ENCODE measurements at regions not wholly inside any gene's neighbourhood (a gene's known extent, or its start where the extent isn't known, plus 50 kb on each side); places are given as distances from the start of the nearest gene placed in this dataset.
"Not testable (repeated sequence)": the region's sequence is repeated elsewhere in the genome, so short reads cannot be mapped to it uniquely, and the experiment has no call there.

DNA sequence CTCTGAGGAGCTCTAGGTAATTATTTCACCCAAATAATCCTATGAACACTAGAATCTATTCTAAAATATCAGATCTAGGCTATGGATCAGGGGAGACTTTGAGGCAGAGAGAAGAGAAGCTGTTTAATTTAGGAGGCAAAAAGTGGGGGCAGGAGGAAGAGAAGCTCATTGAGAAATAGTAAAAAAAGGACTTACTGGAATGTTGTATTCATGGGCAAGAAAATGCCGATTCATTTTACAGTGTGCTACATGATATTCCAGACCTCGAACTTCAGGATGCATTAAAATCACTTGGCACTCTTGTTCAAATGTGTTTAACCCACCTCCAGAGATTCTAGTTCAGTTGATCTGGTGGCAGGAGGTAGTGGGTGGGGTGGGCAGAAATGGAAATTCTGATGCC is 109.5 kb upstream of the ITGB1 start:
- no peak for DNase-seq

DNA sequence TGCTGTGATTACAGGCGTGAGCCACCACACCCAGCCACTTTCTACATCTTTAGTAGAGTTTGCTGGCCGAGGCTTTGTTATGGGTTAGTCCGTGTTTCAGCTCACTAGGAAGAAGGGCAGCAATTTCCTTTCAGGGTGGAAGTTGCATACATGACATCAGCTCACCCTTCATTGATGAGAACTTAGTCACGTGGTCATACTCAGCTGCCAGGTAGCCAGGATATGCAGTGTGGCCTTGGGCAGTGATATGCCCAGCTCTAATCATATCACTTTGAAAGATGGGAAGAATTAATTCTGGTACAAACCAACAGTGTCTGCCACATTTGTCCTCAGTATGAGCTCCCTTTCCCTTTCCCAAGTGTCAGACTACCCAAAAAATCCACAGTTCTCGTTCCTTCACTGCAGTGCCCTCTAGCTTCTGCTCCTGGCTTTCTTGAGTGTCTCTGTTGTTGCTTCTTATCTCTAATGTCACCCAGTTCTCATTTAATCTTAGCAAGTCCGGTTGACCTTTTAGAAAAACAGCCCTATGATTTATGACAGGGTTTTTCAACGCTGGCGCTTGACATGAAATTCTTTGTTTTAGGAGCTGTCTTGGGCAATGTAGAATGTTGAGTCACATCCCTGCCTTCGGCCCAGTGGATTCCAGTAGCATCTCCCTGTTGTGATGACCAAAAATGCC is 108.7 kb upstream of the ITGB1 start:
- no peak for DNase-seq

DNA sequence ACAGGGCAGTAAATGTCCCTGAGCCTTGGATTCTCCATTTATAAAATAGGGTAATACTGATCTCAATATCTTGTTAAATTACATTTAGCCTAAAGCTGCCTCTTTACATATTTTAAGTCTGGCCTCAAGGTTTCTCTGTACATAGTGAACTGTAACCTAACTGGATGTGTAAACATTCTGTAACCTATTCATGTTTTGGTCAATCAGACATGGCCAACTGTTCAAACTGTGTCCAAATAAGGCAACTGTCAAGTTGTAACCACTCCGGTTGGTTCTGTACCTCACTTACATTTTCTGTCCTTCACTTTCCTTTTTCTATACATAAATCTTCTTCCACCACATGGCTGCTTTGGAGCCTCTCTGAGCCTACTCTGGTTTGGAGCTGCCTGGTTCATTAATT is 107.1 kb upstream of the ITGB1 start:
- DNase-seq: no peak

DNA sequence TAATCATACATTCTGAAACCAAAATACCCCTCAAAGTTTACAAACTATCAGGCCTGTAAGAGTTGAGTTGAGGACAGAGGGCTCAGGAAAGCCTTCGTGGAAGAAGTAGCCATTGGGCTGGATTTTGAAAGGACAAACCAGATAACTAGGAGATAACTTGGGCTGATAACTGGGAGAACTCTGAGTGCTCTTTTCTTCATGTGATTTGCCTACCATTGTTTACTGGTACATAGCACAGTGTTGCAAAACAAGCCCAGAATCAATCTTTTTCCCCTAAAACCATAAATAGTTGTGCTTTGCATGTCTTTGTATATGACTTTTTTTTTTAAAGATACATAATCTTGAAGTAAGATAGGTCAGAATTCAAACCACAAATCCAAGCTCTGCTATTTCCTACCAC is 106.7 kb upstream of the ITGB1 start:
- no peak for DNase-seq

DNA sequence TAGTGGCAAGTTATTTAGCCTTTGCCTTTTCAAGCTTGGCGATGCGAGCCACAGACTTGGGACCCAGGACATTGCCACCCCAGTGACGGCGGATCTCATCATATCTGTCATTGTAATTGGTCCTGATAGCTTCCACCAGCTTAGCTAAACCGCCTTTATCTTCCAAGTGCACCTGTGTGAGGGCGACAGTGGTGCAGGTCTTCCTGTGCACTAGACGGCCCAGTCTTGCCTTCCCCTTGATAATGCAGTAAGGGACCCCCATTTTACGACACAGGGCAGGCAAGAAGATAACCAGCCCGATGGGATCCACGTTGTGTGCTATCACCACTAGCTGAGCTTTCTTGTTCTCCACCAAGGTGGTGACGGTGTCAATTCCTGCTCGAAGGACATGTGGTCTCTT is 99.6 kb upstream of the ITGB1 start:
- DNase-seq: no peak

DNA sequence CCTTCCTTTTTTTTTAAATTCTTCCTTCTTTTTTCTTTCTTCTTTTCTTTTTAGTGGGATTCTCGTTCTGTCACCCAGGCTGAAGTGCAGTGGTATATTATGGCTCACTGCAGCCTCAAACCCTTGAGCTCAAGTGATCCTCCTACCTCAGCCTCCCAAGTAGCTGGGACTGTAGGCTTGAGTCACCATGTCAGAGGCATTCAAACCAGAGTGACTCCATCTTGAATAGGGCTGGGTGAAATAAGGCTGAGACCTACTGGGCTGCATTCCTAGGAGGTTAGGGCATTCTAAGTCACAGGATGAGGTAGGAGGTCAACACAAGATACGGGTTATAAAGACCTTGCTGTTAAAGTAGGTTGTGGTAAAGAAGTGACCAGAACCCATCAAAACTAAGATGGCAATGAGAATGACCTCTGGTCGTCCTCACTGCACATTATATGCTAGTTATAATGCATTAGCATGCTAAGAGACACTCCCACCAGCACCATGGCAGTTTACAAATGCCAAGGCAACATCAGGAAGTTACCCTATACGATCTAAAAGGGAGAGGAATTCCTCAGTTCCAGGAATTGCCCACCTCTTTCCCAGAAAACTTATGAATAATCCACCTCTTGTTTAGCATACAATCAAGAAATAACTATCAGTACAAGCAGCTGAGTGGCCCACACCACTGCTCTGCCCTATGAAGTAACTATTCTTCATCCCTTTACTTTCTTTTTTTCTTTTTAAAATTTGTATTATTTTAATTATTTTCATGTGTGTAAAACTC is 99.0 kb upstream of the ITGB1 start:
- DNase-seq: no peak

DNA sequence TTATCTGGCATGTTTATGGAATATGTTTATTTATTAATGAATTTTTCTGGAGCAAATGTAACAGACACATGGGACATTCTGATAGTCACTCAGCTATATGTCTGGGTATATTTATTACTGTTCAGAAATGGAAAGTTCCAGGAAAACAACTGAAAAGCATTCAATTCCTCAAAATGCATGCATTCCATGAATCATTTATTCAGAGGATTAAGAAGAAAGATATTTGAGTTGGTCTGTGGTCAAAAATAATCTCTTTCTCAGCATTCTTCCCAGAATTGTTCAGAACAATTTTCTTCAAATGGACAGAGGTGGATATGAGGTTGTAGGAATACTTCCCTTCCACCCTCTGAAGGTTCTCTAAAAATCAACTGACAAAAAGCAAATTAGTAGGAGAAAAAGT is 97.6 kb upstream of the ITGB1 start:
- DNase-seq: no peak

DNA sequence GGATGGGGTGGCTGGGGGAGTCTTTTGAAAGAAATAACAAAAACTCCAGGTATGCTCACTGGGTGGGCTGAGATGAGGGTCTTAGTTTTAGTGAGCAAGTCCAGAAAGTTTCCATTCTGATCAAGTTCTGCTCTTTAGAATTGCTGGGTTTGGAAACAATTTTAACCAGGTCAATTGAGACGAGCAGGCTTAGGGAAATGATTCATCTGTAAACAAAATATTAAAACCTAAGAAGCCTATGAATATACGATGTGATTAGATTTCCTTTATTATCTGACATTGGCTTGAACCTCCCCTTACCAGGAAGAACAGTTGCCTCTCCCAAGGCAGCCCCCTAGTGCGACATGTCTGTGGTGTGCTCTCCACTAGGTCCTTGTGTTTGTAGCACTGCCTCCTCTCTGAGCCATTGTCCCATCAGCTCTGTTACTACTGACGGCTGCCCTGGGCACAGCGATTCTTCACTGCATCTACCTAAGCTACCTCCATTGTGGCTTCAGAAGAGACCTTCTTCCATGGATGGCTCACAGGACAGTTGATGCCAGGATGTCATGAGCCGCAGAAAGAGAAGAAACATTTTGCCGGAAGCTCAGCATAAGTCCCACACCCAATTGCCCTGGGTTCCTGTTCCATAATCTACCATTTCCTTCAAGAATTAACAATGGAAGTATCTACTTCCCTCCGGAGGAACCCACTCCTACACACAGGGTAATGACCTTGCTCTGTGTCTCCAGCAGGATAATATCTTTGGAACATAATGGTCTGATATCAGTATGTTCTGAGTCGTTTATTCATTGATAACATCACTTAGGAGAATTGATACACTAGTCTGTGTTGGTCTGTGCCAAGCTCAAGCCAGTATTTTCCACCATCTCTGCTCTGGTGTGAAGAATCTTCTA is 95.1 kb upstream of the ITGB1 start:
- no peak for DNase-seq

DNA sequence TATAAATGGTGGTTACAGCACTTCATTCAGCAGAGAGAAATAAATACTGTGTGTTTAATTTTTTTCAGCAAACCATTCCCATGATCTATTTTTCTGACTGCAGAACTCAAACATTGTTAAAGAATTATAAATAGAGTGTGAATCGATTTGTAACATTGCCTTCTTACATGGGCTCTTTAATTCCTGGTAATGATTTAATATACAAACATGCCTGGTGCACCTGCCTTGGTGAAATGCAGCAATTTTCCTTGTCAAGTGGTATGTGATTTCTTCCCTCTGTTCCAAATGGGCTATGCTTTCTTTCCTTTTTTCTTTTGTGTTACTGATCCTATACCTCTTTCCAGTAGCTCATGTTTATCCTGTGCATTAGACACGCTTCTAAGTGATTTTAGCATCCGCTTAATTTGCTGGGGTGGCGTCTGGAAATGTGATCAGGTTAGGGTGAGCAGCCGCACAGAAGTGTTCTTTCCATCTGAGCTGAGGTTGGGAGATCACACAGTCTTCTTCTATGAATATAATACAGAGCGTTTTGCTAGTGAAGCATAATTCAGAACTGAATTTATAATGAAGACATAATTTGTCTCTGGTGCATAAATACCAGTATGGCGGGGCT is 94.3 kb upstream of the ITGB1 start:
- no peak for DNase-seq

DNA sequence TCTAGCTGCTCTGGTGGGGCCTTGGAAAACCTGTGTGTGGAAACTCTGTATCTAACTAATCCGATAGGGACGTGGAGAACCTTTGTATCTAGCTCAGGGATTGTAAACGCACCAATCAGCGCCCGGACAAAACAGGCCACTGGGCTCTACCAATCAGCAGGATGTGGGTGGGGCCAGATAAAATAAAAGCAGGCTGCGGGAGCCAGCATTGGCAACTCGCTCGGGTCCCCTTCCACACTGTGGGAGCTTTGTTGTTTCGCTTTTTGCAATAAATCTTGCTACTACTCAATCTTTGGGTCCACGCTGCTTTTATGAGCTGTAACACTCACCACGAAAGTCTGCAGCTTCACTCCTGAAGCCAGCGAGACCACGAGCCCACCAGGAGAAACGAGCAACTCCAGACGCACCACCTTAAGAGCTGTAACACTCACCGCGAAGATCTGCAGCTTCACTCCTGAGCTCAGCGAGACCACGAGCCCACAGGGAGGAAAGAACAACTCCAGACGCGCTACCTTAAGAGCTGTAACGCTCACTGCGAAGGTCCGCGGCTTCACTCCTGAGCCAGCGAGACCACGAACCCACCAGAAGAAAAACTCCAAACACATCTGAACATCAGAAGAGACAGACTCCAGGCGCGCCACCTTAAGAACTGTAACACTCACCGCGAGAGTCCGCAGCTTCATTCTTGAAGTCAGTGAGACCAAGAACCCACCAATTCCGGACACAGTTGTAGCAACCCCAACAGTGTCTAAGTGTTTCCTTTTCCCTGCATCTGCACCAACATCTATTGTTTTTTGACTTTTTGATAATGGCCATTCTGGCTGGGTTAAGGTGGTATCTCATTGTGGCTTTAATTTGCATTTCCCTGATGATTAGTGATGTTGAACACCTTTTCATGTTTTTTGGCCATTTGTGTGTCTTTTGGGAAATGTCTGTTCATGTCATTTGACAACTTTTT is 92.2 kb upstream of the ITGB1 start:
- not testable (repeated sequence) for DNase-seq

DNA sequence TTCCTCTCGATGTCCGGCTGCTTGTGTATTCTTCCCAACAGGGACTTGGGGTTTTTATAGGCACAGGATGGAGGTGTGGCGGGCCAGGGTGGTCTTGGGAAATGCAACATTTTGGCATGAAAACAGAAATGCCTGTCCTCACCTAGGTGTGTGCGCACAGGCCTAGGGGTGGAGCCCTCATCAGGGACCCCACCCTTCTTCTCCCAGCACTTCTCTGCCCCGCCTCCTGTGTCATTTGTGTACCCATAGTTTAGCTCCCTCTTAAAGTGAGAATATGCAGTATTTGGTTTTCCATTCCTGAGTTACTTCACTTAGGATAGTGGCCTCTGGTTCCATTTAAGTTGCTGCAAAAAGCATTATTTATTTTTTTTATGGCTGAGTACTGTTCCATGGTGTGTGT is 90.2 kb upstream of the ITGB1 start:
- no peak for DNase-seq

DNA sequence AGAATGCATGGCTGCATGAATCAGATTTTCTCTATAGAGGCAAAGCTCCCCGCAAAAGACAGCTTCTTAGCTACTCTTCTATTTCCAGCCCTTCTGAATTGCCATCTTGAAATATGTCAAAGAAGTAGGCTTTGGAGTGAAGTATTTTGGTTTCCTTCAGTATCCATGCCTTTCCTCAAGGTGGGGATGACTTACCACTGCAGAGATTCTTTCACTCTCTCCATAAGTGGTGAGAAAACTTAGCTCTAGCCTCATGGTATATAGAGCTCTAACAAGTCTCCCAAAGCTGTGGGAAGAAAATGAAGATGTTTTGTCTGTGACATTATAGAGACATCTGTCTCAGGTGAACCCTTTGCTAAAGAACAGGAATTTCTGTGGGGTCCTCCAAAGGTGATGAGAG is 89.6 kb upstream of the ITGB1 start:
- no peak for DNase-seq

DNA sequence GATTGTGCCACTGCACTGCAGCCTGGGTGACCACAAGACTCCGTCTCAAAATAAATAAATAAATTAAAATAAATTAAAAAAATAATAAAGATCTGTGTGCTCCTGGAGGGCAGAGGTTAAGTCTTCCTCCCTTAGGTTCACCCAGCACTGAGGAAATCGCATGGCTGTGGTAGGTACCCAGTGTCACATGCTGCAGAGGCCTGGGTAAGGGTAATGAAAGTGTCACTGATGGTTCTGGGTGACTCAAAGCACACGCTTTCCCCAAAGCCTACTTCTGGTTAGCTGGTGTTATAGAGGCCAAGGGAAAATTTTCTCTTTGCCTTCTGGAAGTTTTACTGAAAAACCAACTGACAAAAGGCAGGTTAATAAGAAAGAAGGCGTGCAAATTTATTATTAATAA is 88.8 kb upstream of the ITGB1 start:
- DNase-seq: no peak

DNA sequence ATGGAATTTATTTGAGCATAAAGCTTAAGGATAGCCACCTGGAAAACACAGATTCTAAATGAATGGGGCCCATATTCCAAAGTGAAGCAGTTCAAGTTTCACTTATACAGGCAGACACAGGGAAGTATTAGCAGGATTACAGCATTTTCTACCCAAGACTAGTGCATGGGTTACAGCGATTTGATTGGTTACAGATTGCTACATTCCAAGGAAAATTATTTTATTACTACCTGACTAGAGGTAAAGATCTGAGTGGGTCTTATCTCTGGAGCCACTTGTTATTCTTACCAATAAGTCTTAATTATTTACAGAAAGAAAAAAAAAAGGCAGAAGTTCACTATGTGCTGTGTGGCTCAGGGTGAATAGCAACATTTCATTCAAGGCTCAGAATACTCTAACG is 87.4 kb upstream of the ITGB1 start:
- DNase-seq: no peak

DNA sequence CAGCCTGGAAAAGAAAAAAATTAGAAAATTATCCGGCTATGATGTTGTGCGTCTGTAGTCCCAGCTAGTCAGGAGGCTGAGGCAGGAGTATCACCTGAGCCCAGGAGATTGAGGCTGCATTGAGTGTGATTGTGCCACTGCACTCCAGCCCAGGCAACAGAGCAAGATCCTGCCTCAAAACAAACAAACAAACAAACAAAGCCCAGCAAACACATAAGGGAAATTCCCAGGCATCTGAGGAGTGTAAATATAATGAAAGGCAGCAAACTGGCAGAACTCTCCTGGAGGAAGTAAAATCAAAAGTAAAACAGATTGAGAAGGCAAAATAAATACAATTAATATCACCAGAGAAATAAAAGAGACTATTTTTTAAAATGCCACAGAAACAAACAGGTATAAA is 84.5 kb upstream of the ITGB1 start:
- no peak for DNase-seq

DNA sequence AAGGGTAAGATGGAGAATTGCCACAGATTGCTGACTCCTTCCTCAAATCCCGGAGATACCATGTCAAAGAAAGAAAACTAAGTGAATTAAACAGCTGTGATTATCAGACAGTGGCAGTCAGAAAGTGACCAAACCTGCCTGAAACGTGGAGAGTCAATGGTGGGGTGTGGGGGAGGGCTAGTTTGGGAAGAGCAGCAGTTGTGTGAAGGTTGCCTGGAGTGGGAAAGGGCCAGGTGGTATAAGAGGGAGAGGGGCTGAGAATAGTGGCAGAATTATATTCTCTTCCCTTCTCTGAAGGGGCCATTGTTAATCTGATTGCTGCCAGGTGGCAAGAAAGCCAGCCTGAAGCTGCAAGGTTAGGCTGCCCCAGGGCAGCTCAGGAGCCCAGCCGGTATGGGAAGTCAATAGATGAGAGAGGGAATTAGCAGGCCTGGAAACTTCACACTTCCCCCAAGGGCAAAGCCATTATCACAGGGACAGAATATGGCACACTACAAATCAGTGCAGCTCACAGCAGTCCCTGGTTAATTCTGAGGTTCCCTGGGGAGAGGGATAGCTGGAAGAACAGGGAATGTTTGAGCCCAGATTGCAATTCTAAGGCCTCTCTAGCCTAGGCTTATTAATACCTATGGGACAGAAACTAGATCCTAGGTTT is 83.9 kb upstream of the ITGB1 start:
- DNase-seq: no peak

DNA sequence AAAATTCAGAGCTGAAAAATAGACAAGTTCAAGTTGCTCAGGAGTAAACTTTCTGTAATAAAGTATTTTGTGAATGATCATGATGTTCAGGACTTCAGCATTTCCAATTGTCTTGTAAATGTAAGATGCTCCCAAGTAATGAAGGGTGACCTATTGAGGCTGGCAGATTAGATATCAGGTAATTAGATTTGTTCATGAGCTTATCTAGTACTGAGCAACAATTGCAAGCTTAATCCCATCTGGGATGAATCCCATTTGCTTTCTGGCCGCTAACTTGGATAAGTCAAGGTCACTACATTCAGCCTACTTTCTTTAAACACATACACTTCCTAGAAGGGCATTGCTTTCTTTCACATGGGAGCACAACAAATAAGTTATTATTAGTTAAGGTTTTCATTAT is 82.4 kb upstream of the ITGB1 start:
- DNase-seq: no peak

DNA sequence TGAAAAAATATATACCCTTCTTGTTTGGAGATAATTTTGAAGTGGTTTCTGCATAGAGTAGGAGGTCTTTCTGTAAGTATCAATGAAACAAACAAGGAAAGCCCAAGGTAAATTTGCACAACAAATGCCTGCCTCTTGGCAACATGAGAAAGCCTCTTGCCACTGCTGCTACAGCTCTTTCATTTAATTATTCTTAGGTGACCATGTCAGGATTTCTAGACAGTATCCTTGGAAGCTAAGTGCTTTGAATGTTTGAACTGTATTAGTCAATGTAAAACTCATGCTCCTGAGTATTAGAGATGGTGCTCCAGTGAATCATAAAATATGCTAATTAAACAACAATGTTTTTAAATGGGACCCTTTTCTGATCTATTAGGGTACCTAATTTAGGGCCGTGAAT is 81.2 kb upstream of the ITGB1 start:
- no peak for DNase-seq

DNA sequence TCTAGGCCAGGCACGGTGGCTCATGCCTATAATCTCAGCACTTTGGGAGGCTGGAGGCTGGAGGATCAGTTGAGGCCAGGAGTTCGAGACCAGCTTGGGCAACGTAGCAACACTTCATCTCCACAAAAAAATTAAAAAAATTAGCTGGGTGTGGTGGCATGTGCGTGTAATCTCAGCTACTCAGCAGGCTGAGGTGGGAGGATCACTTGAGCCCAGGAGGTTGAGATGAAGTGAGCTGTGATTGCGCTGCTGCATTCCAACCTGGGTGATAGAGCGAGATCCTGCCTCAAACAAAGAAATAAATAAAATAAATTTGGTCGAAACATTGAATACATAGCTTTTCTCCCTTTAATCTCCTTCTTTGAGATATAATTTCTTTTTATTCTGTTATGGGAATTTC is 80.6 kb upstream of the ITGB1 start:
- no peak for DNase-seq

DNA sequence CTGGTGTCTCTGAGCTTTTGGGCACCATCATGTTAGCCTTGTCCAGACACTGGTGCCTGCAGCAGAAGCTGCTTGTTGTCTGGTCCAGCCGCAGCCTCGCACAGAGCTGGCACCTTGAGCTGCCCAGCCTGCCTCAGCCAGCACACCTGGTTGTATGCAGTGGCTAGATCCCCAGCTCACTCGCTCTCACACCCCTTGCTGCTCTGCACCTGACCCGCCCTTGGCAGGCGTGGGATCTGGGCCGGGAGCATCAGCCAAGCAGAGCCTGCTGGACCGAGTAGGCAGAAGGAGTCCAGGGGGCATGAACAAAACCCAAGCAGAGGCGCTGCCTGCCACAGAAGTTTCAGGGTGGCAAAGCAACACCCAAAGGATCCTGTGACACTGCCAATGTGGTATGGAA is 79.7 kb upstream of the ITGB1 start:
- DNase-seq: no peak

DNA sequence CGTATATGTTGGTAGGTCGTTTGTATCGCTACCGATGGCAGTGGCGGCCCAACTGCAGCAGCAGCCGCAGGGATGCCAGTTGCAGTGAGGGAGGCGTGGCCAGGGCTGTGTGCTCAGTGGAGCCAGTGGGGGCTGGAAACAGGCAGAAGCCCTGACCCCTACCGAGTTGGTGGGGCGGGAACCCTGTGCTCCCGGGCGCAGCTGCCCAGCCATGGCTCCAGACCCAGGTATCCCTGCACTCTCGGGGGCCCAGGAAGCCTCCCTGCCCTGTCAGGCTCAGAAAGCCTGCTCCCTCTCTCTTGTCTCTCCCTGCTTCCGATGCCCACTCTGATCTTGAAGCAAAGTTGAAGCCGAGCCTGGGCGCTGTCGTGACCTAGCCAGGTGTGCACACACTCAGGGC is 78.6 kb upstream of the ITGB1 start:
- DNase-seq: no peak

DNA sequence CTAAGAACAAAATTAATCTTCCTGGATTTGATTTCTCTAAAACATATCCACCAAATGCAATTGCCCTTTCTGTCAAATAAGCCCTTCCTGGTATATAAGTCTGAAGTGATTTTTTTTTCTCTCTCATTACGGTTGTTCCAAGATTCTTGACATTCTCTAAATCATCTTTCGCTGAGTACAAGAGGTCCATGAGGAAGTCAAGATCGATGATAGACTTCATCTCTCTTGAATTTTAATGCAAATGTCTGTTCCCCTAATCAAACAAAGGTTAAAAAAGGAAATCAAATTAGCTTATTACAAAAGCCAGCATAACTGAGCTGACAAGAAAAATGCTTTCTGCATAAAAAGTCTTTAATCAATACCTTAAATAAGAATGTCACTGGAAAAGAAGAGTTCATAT is 77.4 kb upstream of the ITGB1 start:
- DNase-seq: no peak
